Endodermal cell (in vitro differentiated cells): ENCODE measurements at regions not wholly inside any gene's neighbourhood (a gene's known extent, or its start where the extent isn't known, plus 50 kb on each side); places are given as distances from the start of the nearest gene placed in this dataset.

ENCODE experiments used
- DNase-seq: peaks from one replicate; pipeline ENCODE4 v3.0.0-alpha.2; 2017
- H3K27ac ChIP-seq: 2 replicates; pipeline ENCODE4 v1.5.1; 2013; ENCODE audit warnings: mild to moderate bottlenecking, low read depth, low read length, moderate library complexity
- H3K27me3 ChIP-seq: 2 replicates; pipeline ENCODE4 v1.6.1; 2013; ENCODE audit warnings: mild to moderate bottlenecking, low read length, moderate library complexity; ENCODE audit not compliant: insufficient read depth, control insufficient read depth, poor library complexity, severe bottlenecking
- H3K36me3 ChIP-seq: 2 replicates; pipeline ENCODE4 v1.7.0; 2013; ENCODE audit warnings: mild to moderate bottlenecking, low read length, moderate library complexity; ENCODE audit not compliant: control insufficient read depth, insufficient read depth
- H3K4me1 ChIP-seq: one replicate; pipeline ENCODE4 v1.7.0; 2013; ENCODE audit warnings: low read length; ENCODE audit not compliant: control insufficient read depth, insufficient read depth
- H3K4me3 ChIP-seq: 2 replicates; pipeline ENCODE4 v1.5.1; 2013; ENCODE audit warnings: mild to moderate bottlenecking, low read length, moderate library complexity
- H3K9ac ChIP-seq: 2 replicates; pipeline ENCODE4 v1.6.1; 2013; ENCODE audit warnings: mild to moderate bottlenecking, low read length, moderate library complexity; ENCODE audit not compliant: poor library complexity, severe bottlenecking; ENCODE audit errors: extremely low read depth
- H3K9me3 ChIP-seq: 2 replicates; pipeline ENCODE4 v1.6.1; 2013; ENCODE audit warnings: mild to moderate bottlenecking, low read length, moderate library complexity; ENCODE audit not compliant: control insufficient read depth
- H3K27ac Mint-ChIP-seq: 2 replicates; pipeline ENCODE4 v1.8.0; 2020; ENCODE audit warnings: mixed read lengths
- H3K27me3 Mint-ChIP-seq: 2 replicates; pipeline ENCODE4 v1.8.0; 2021; ENCODE audit warnings: mild to moderate bottlenecking, mixed read lengths; ENCODE audit not compliant: insufficient read depth
- H3K36me3 Mint-ChIP-seq: 2 replicates; pipeline ENCODE4 v1.8.0; 2020; ENCODE audit warnings: low read depth, mixed read lengths
- H3K4me1 Mint-ChIP-seq: 2 replicates; pipeline ENCODE4 v1.8.0; 2020; ENCODE audit warnings: mixed read lengths
- H3K4me3 Mint-ChIP-seq: 2 replicates; pipeline ENCODE4 v1.8.0; 2020; ENCODE audit warnings: mild to moderate bottlenecking, moderate library complexity, mixed read lengths
- H3K9me3 Mint-ChIP-seq: 2 replicates; pipeline ENCODE4 v1.8.0; 2020; ENCODE audit warnings: mild to moderate bottlenecking, mixed read lengths
- WGBS, 2 experiments: methylation state at CpG; one replicate each; pipeline versions ENCODE4 v1.1.5 to v1.1.7; 2013; ENCODE audit warnings: missing lambda C conversion rate in 2 of 2, mixed read lengths in 1 of 2; ENCODE audit not compliant: insufficient coverage in 1 of 2, insufficient read length in 1 of 2; 5-methylcytosine and 5-hydroxymethylcytosine counted together
- TF ChIP-seq, protein P1 (sequence below): fragments of 200-600 bp; sonication (generic); conservative IDR thresholded peaks from 2 replicates; pipeline ENCODE4 v1.5.0; 2021; ENCODE audit warnings: antibody characterized with exemption, mild to moderate bottlenecking

DNA sequence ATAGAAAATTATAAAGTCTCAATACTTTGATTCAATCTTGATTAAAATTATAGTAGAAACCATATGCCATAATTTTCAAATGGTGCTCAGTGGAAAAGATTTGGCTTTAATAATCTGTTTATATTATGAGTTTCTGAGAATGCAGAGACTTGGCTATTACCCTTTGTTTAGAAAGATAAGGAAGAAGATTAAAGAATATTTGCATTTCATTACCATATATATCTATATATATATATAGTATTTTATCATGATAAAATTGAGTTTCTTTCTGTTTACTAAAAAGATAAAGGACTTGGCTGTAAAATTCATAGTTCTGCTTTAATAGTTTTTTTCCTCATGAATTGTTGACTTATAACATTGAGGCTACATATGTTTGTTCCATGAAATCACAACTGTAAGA lies 679.3 kb upstream of the MAP3K7 start:
- no peak overlapping the region for H3K27ac Mint-ChIP-seq
- H3K36me3 ChIP-seq = no peaks in the 10 kb centered on the region
- no peak overlapping the region for H3K27ac ChIP-seq
- H3K4me3 Mint-ChIP-seq = no peak overlapping the region
- no peaks in the 10 kb centered on the region for H3K36me3 Mint-ChIP-seq
- H3K27me3 Mint-ChIP-seq = no peaks in the 10 kb centered on the region
- peaks cover 6% of the 10 kb centered on the region for H3K4me1 Mint-ChIP-seq
- H3K4me3 ChIP-seq = no peak overlapping the region
- TF ChIP-seq, protein P1, sequence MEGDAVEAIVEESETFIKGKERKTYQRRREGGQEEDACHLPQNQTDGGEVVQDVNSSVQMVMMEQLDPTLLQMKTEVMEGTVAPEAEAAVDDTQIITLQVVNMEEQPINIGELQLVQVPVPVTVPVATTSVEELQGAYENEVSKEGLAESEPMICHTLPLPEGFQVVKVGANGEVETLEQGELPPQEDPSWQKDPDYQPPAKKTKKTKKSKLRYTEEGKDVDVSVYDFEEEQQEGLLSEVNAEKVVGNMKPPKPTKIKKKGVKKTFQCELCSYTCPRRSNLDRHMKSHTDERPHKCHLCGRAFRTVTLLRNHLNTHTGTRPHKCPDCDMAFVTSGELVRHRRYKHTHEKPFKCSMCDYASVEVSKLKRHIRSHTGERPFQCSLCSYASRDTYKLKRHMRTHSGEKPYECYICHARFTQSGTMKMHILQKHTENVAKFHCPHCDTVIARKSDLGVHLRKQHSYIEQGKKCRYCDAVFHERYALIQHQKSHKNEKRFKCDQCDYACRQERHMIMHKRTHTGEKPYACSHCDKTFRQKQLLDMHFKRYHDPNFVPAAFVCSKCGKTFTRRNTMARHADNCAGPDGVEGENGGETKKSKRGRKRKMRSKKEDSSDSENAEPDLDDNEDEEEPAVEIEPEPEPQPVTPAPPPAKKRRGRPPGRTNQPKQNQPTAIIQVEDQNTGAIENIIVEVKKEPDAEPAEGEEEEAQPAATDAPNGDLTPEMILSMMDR = no peak
- DNase-seq = no peak
- no peak overlapping the region for H3K9ac ChIP-seq
- H3K9me3 ChIP-seq = peaks cover 8% of the 10 kb centered on the region
- H3K9me3 Mint-ChIP-seq = no peaks in the 10 kb centered on the region
- H3K4me1 ChIP-seq = no peaks in the 10 kb centered on the region
- H3K27me3 ChIP-seq = no peaks in the 10 kb centered on the region

DNA sequence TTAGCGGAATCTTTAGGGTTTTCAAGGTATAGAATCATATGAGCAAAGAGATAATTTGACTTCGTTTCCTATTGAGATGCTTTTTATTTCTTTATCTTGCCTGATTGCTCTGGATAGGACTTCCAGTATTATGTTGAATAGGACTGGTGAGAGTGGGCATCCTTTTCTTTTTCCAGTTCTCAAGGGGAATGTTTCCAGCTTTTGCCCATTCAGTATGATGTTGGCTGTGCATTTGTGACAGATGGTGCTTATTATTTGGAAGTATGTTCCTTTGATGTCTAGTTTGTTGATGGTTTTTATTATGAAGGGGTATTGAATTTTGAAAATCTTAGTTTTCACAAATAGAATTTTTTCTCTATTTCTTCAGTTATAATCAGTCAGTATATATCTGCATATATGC lies 656.6 kb upstream of the MAP3K7 start:
- TF ChIP-seq, protein P1 = no peak
- Histone ChIP-seq H3K9me3 (no peaks in the 10 kb centered on the region), H3K27ac (no peak overlapping the region), H3K27me3 (no peaks in the 10 kb centered on the region), H3K9ac (no peak overlapping the region), H3K4me1 (no peaks in the 10 kb centered on the region), H3K36me3 (no peaks in the 10 kb centered on the region), H3K4me3 (no peak overlapping the region)
- peaks cover 6% of the 10 kb centered on the region for H3K4me1 Mint-ChIP-seq
- no peaks in the 10 kb centered on the region for H3K9me3 Mint-ChIP-seq
- H3K27me3 Mint-ChIP-seq = no peaks in the 10 kb centered on the region
- 87 to 92% methylated on average over 2 of the region's 2 CpGs for WGBS, 2 experiments
- no peak overlapping the region for H3K27ac Mint-ChIP-seq
- no peak for DNase-seq
- H3K4me3 Mint-ChIP-seq = no peak overlapping the region
- no peaks in the 10 kb centered on the region for H3K36me3 Mint-ChIP-seq

DNA sequence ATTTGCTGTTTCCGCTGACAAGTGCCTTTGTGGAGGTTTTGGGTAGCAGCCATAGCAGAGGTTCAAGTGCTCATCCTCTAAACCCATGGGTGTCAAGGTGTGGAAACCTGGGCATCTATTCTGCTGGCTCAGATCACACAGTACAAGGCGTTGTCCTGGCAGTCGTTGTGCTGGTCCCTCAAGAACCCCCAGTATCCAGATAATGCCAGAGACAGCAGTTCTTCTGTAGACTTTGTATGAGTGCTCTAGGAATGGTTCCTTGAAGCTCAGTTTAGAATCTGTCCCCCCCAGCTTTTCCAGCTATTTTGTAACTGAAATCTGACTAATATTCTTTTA lies 655.7 kb upstream of the MAP3K7 start:
- no peaks in the 10 kb centered on the region for H3K36me3 Mint-ChIP-seq
- Histone ChIP-seq H3K4me1 (no peaks in the 10 kb centered on the region), H3K9me3 (no peaks in the 10 kb centered on the region), H3K27ac (no peak overlapping the region), H3K27me3 (no peaks in the 10 kb centered on the region), H3K4me3 (no peak overlapping the region), H3K9ac (no peak overlapping the region), H3K36me3 (no peaks in the 10 kb centered on the region)
- H3K9me3 Mint-ChIP-seq = no peaks in the 10 kb centered on the region
- peaks cover 6% of the 10 kb centered on the region for H3K4me1 Mint-ChIP-seq
- DNase-seq = no peak
- TF ChIP-seq, protein P1 = no peak
- no peak overlapping the region for H3K4me3 Mint-ChIP-seq
- WGBS, 2 experiments = 97 to 100% methylated on average over 1 to 3 of the region's 3 CpGs
- H3K27me3 Mint-ChIP-seq = no peaks in the 10 kb centered on the region
- no peak overlapping the region for H3K27ac Mint-ChIP-seq
